Superior temporal gyrus (tissue), 1 donor: ENCODE measurements at regions not wholly inside any gene's neighbourhood (a gene's known extent, or its start where the extent isn't known, plus 50 kb on each side); places are given as distances from the start of the nearest gene placed in this dataset.

Experiments used
- DNase-seq: peaks from one replicate; pipeline ENCODE4 v3.0.0-alpha.2; 2016; ENCODE audit errors: extremely low spot score

DNA sequence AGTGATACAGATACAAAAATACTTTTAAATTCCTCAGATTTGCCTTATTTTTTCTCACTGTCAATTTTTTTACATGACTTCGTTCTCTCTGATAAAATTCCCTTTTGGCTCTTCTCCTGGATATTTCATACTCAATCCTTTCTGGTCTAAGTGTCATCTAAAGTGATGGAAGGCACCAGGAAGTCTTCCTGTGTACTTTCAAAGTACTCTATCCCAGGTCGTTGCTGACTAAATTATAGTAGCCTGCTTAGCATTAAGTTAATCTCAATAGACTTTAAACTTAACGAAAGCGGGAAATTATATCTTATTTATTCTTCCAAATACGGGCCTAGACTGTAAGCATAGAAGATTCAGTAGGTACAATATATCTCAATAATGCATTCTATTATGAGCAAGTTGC is 67.8 kb downstream of the CASP12 start:
- no peak for DNase-seq

DNA sequence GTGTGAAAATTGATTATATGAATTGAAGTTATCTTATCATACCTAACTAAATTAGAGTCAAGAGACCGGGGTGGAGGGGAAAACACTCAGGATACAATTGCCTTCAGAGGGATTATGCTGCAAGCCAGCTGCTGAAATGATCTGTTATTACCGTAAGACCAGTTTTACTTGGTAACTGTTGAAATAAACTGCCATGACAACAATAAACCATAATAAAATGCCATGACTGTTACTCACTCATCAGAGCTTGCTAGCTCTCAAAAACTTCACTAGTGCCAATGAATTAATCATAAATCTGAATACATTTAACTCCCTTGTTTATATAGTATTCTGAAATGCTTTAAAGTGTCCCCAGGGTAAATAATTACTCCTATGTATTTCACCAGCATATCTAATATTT is 68.2 kb downstream of the CASP12 start:
- DNase-seq = no peak

DNA sequence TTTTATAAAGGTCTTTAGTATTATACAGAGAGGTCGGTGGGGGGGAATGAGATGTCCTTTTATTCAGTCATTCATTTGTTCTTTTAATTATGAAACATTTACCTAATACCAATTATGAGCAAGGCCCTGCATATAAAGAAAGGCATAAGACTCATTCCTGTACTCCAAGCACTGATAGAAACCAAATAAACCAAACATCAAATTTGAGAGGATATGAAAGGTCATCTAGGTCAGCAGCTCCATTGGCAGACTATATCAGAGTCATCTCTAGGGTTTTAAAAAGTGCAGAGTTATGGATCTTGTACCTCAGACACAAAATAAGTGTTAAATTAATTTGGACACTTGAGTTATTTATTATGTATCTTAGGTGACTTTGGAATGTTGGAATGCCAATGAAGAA is 71.5 kb downstream of the CASP12 start:
- DNase-seq = no peak

DNA sequence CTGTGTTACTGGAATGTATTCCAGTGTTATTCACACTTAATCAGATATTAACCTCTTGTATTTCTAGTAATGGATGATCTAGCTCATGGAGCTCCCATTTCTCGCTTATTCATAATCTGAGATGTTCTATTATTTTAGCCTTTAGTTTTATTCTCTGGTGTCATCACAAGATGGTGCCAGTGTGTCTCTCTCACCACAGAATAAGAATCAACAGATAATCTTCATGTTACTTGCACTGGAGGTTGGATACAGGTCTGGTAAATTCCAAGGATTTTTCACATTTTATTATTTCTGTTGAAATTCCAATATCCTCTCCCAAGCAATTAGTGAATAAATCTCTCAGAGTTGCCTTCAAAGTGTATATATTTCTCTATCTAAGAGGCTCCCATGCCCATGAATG is 74.6 kb downstream of the CASP12 start:
- no peak for DNase-seq

DNA sequence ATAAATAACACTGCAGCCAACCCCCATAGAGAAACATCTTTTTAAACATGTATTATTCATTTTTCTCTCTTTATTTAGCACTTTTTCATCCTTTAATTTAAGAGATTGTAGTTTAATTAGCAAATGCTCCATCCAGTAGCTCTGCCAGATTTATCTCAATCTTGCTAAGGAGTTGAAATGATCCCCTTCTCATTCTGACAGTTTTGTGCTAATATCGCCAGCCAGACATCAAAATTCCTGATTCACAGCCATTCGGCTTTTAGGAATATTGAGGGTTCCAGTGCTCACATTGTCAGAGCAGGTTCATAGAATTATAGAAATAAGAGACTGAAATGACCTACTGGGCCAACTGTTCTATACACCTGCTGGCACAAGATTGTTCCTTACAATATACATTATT is 77.8 kb downstream of the CASP12 start:
- no peak for DNase-seq

DNA sequence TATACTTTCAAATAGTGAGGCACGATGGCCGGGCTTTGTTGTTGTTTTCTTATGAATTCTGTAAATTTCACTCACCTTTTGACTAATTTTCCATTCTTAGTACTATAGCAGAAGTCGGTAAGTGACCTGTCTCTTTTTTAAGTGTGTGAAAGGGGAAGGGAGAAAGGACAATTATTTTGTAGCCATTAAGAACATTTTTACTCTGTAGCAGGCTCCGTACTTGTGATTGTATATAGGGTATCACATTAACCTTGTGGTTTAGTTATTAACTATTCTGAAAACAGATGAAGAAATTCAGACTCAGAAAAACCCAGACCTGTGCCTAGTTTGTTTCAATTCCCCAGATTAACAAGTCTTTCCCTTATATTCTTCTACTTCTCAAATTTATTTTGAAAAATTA is 78.7 kb downstream of the CASP12 start:
- DNase-seq = no peak

DNA sequence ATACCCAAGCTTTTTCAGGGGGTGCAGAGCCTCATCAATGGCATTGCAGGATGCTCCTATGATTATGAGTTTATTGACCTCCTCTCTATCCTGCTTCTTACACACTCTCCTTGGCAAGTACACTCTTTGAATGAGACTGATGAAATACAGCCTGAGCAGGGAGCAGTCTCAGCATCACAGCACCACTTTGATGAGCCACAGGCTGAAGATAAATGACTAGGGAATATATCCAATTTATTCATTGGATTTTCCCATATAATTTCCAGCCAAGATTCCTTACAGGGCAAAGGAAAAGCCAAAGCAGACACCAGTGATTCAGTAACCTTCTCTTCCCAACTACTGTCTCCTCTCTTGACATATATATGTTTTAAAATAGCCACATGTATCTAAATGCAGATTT is 79.2 kb downstream of the CASP12 start:
- DNase-seq = no peak

DNA sequence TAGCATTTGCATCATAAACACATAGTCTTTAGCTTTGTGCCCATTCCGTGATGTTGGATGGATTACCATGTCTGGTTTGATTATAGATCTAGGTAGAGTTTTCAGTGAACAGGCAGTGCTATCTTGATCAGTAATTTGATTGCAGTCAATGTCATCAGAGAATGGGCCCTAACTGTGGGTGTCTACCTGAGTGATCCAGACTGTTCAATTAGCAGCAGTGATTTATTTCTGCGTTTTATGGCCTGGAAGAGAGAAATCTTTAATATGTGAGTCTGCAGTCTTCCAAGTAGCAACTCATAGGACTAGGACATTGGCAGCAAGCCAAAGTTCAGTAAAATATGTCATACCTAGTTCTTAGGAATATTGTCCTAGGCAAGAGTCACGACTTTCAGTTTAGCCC is 80.3 kb downstream of the CASP12 start:
- DNase-seq = no peak

DNA sequence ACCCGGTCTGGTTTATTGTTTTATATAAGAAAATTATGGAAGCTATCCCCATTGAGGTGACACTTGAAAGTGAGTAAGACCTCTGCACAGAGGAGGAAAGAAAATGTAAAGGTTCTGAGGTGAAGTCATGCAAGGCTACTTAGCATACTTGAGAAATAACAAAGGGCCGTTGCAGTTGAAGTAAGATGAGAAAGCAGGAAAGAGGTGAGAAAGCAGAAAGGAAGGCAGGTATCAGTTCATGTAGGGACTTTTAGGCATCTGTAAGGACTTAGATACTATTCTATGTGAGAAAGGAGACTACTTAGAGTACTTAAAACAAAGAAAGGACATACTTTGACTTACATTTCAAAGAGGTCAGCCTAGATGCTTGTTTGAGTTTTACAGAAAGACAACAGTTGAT is 84.7 kb downstream of the CASP12 start:
- DNase-seq = no peak

DNA sequence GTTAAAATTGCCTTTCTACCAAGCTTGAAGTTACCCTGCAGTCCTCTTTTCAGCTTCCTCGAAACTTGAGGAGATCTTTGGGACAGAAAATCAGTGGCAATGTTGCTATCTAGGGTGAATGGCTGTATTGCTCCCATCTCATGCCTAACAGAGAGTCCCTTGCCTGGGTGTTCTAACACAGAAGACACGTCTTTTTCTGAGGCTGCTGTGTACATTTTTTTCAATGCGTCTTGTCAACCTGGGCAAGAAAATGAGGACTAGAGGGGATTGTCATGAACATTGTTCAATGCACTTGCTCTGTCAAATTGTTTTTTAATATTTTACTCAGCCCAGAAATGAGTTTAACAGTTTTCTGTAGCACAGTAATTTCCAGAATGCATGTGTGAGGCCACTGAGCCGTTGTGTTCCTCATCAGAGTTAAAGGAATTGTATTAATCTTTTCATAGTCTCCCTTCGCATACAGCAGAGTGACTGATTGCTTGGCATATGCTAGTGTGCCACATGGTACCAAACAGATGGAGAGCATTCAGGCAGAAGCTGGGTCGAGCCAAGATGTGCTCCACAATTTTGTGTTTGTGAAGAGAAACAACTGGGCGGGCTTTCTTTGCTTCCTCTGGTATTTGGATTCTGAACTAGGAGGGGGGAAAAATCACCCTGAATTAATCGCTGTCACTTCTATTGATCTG is 86.0 kb downstream of the CASP12 start:
- no peak for DNase-seq

DNA sequence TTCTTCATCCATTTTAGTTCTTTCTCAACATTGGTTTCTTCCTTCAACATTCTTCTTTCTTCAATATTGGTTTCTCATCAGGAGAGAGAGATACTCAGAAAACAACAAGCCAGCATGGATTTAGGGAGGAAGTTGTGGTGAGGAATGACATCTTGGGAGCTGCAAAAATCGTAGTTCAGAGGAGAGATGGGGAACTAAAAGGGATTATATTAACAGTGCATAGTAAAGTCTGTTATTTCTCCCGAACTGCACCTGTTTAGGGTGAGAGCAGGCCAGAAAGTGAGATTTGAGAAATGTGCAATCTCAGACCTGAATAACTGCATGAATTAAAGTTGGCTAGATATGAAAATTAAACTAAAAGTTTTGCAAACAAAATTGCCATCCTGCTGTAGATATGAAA is 94.5 kb downstream of the CASP12 start:
- no peak for DNase-seq

DNA sequence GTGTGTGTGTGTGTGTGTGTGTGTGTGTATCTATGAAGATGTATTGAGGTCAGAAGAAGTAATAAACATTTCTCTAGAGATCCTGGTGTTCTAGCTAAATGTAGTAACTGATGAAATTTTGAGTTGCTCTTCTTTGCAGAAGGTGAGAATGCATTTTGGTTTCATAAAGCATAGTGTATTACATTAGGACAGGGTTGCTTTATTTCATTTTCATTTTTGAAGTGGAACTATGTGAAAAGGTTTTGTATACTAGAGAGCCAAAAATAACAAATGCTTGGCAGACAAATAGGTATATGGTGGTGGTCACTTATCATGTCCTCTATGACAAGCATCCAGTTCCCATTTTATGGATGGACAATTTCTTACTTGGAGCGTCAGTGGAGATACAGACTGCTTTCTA is 99.0 kb downstream of the CASP12 start:
- no peak for DNase-seq

DNA sequence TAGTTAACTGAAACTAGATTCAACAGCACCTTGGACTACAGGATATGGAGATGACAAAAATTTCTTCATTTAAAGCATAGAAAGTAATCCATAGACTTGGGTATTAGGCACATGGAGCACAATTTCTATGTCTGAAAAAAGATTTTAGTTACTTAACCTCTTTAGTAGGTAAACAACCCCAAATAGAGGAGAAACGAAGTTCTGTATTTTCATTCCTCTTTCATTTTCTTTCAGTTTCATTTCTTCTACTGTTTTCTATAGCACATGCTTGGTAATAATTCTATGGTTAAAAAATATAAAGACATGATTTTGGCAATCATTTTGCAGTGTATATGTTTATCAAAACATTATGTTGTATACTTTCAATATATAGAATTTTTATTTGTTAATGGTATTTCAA is 99.5 kb downstream of the CASP12 start:
- no peak for DNase-seq

DNA sequence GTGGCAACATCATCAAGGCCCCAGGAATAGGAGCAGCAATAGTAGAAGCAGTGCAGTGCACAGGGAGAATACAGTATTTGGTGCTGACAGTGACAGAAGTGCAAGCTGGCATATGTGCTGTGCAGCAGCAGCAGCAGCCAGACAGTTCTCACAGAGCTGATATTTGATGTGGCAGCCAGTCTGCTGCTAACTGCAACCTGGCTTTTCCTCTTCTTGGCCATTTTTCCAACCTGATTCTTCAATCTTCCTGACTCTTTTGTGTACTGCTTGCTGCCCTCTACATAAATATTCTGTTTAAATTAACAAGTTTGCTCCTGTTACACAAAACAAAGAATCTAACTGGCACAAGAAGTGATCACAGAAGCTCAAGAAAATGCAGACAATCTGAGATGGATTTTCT is 102.0 kb downstream of the CASP12 start:
- DNase-seq = no peak

DNA sequence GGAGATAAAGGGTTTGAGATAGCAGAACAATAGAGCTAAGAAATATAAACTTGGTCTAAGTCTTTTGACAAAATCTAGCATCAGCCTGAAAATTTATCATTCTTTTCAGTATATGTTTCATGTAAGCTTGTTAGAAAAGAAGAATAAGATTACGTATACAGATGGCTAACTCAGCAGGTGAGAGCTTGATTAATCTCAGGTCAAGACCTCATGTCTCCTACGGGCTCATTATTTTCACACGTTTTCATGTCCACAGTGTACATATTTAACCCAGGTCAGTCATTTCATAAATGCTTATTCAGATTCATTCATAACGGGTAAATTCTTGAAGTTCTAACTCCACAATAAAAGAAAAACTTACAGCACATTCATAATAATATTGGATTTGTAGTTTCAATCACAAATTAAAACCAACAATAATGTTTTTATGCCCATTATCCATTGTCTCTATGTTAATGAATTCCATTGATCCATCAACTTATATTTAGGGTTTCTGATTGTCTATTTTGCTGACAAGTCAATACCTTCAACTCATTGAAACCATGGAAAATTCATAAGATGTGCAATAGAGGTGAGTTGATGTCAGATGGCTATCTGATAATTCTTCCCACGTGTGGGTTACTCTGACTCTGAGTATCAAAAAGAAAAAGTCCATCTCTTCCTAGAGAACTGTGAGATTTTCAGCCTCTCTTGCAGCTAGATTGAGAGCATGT is 102.6 kb downstream of the CASP12 start:
- no peak for DNase-seq

DNA sequence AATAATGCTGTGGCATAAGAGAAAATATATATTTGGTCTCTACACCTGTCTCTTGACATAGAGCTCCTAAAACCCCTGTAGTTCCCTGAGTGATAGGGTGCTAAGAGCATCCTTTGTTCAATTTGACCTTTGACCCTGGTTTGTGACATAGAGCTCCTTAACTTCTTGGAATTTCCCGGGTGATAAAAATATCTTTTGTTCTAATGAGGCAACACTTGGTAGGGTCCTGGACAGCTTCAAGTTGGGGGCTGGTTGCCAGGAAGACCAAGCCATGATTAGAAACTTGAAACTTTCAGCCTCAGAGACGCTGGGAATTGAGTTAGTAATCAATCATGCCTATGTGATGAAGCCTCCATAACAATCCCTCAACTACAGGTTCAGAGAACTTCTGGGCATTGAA is 105.4 kb downstream of the CASP12 start:
- no peak for DNase-seq

DNA sequence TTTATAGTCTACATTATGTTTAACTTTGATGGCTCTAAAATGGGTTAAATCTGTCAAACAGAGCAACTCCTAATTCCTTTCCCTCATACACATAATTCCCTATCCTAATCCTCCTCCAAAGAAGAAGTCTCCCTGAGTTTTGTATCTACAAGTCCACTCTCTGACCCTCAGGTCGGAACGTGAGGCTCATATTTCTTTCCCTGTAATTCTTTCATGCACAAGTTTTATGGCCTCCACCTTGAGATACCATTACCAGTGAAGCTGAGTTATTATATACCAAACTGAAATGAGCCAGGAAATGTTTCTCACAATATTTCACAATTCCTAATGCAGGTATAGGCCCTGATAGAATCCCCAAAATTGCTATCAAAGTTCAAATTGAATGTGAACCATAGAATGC is 106.4 kb downstream of the CASP12 start:
- DNase-seq = no peak

DNA sequence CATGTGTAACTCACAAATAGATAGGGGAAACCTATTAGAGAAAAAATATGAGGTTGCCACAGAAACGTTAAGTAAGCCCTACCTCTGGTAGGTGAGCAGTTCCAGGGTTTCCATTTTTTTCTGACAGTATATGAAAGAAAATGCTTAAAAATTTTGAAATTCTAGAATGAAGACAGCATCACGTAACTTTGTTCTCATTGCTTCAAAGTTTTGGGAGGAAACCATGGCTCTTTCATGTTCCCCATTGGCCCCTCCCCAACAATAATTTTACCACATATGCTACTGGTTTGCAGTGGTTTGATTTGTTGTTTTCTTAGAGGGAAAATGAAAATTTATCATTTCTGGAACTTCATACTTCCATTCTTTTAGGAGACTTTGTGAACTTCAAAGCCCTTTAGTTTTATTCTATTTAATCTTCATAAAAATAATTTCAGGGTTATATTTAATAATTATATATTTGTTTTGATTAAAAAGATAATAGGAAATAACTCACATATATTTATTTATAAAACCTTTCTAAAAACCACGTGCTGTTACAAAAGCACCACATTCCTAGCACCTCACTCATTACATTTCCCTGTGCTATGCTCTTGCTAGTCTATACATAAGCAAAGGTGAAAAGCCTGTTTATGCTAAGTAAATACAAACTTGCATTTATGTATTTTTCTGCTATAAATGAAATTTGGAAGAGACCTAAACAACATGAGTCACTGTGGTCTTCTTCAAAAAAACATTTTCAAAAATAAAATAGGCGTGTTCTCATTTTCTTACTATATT is 113.4 kb downstream of the CASP12 start:
- no peak for DNase-seq

DNA sequence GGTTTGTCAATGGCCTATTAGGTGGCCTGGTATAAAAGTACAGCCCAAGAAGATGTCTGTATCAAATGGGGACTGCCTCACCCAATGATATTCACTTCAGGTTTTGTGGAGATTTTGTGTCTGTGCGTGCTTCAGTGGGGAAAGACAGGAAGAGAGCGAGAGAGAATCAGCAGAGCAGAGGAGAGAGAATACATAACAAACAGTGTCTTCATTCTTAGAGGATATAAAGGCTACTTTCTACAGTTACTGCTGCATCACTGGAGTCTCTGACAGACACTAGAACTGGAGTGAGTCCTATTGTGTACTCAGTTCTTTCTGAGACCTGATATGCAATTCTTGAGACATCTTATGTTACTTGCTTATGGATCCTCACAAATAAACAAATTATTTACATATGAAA is 115.0 kb downstream of the CASP12 start:
- no peak for DNase-seq

DNA sequence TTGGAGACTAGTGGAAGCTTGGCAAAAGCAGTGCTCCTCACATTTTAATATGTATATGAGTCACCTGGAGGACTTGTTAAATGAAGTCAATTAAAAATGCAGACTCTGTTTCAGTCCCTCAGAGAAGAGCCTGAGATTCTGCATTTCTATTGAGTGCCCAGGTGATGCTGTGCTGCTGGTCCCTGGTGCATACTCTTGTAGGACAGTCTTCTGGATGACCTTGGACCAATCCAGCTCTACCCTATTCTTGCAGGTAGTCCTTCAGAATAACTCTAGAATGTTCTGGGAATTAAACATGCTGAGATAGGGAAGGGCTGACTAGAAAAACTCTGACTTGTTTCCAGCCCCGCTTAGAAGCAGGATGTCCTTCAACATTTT is 115.9 kb downstream of the CASP12 start:
- no peak for DNase-seq

DNA sequence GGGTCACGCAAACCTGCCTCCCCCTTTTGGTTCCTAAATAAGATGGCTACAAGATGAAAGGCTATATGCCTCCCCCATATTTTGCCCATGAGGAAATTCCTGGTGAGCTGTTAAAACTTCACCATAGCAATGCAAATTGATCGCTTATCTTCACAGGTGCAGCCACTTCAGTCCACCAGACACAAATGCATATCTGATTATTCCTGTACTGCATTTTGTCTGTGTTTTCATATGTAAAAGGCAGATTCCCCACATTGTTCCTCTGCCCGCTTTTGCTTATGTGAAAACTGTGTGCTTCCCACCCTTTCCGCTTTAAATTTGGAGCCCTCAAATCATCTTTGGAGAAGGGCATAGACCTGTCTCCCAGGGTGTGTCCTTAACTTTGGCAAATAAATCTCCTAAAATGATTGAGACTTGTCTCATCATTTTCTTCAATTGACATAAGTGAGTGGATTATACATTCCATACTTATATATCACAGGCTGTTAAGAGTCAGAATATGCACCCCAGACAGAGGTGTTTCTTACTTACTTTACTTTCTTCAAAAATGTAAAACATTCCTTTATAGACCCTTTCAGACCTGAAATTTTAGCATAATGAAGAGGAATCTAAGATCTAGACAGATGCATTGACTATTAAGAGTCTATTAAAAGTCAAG is 116.4 kb downstream of the CASP12 start:
- no peak for DNase-seq

DNA sequence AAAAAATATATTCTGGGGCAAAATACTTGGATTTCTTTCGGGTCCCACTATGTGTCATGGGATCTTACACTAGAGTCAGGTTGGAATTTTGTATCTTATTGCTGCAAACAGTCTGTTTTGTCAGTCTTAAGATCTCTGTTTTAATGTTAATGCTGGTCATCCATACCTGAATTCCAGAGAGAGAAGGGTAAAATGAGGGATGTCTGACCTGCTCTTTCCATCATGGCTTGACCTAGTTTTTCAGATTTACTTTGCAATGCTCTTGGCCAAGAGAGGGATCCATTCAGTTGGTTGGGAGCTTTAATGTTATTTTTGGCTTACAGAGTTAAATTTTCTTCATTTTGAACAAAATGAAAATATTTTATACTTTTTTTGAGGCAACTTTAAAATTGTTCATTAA is 117.2 kb downstream of the CASP12 start:
- no peak for DNase-seq
